ENCODE measurements at regions not wholly inside any gene's neighbourhood (a gene's known extent, or its start where the extent isn't known, plus 50 kb on each side); places are given as distances from the start of the nearest gene placed in this dataset.

GRCh38 chr7:68456469-68456868, 1141.8 kb upstream of the AUTS2 start:
- DNase-seq, result no peak

GRCh38 chr7:68457481-68457880, 1140.8 kb upstream of the AUTS2 start:
- no peak for DNase-seq

GRCh38 chr7:68458010-68458908, 1140.0 kb upstream of the AUTS2 start:
- no peak for DNase-seq

GRCh38 chr7:68461430-68461829, 1136.8 kb upstream of the AUTS2 start:
- DNase-seq, result no peak

GRCh38 chr7:68470836-68471435, 1127.3 kb upstream of the AUTS2 start:
- DNase-seq, result no peak

- no peak for DNase-seq
These were observed 1125.6 kb upstream of the AUTS2 start for GRCh38 chr7:68472688-68473087.

GRCh38 chr7:68474661-68475216, 1123.5 kb upstream of the AUTS2 start:
- no peak for DNase-seq

GRCh38 chr7:68476966-68477365, 1121.3 kb upstream of the AUTS2 start:
- DNase-seq, result no peak

- no peak for DNase-seq
These were observed 1119.9 kb upstream of the AUTS2 start for GRCh38 chr7:68478326-68478725.

GRCh38 chr7:68482800-68483199, 1115.5 kb upstream of the AUTS2 start:
- no peak for DNase-seq

- no peak for DNase-seq
These were observed 1113.5 kb upstream of the AUTS2 start for GRCh38 chr7:68484731-68485130.

- no peak for DNase-seq
These were observed 1112.9 kb upstream of the AUTS2 start for GRCh38 chr7:68485253-68485917.

- no peak for DNase-seq
These were observed 1109.8 kb upstream of the AUTS2 start for GRCh38 chr7:68488341-68489060.

GRCh38 chr7:68491523-68492358, 1106.5 kb upstream of the AUTS2 start:
- no peak for DNase-seq

- no peak for DNase-seq
These were observed 1106.0 kb upstream of the AUTS2 start for GRCh38 chr7:68492359-68492690.

- no peak for DNase-seq
These were observed 1094.9 kb upstream of the AUTS2 start for GRCh38 chr7:68503400-68503799.

- DNase-seq, result no peak
These were observed 1093.6 kb upstream of the AUTS2 start for GRCh38 chr7:68504716-68505115.

- no peak for DNase-seq
These were observed 1092.6 kb upstream of the AUTS2 start for GRCh38 chr7:68505721-68506120.

- DNase-seq, result no peak
These were observed 1090.6 kb upstream of the AUTS2 start for GRCh38 chr7:68507668-68508067.

GRCh38 chr7:68509054-68509453, 1089.2 kb upstream of the AUTS2 start:
- no peak for DNase-seq

- no peak for DNase-seq
These were observed 1088.7 kb upstream of the AUTS2 start for GRCh38 chr7:68509603-68510002.

- DNase-seq, result no peak
These were observed 1087.0 kb upstream of the AUTS2 start for GRCh38 chr7:68511281-68511680.
